Muscle layer of duodenum (tissue), 2 donors: ENCODE measurements at regions not wholly inside any gene's neighbourhood (a gene's known extent, or its start where the extent isn't known, plus 50 kb on each side); places are given as distances from the start of the nearest gene placed in this dataset.

Source experiments
- H3K27ac ChIP-seq: one replicate; pipeline ENCODE4 v1.7.0; 2013; ENCODE audit warnings: mild to moderate bottlenecking, low read length
- H3K27me3 ChIP-seq: one replicate; pipeline ENCODE4 v1.7.0; 2013; ENCODE audit warnings: low read depth, mild to moderate bottlenecking, control low read depth, low read length
- H3K36me3 ChIP-seq, 2 donors: one replicate each; pipeline ENCODE4 v1.7.0; 2013; ENCODE audit warnings: low read length in 2 of 2, control low read depth in 1 of 2, mild to moderate bottlenecking in 1 of 2; ENCODE audit not compliant: insufficient read depth in 2 of 2, control insufficient read depth in 1 of 2
- H3K4me1 ChIP-seq, 2 donors: one replicate each; pipeline ENCODE4 v1.7.0; 2013; ENCODE audit warnings: low read length in 2 of 2, mild to moderate bottlenecking in 2 of 2, control low read depth in 1 of 2, moderate library complexity in 1 of 2; ENCODE audit not compliant: insufficient read depth in 2 of 2, control insufficient read depth in 1 of 2
- H3K4me3 ChIP-seq, 2 donors: one replicate each; pipeline ENCODE4 v1.7.0; 2013; ENCODE audit warnings: low read length in 2 of 2, low read depth in 1 of 2, mild to moderate bottlenecking in 1 of 2
- H3K9me3 ChIP-seq, 2 donors: one replicate each; pipeline ENCODE4 v1.7.0; 2013; ENCODE audit warnings: low read length in 2 of 2, control low read depth in 1 of 2, mild to moderate bottlenecking in 1 of 2; ENCODE audit not compliant: control insufficient read depth in 1 of 2
- donor health status: healthy.

- Histone ChIP-seq H3K27ac (no peak overlapping the region), H3K4me1 (no peaks in the 10 kb centered on the region), H3K36me3 (no peaks in the 10 kb centered on the region), H3K4me3 (no peak overlapping the region), H3K9me3 (no peaks in the 10 kb centered on the region), H3K27me3 (no peaks in the 10 kb centered on the region)
Observed at GRCh38 chr11:92482492-92483060, 258.0 kb downstream of the FAT3 start.

DNA sequence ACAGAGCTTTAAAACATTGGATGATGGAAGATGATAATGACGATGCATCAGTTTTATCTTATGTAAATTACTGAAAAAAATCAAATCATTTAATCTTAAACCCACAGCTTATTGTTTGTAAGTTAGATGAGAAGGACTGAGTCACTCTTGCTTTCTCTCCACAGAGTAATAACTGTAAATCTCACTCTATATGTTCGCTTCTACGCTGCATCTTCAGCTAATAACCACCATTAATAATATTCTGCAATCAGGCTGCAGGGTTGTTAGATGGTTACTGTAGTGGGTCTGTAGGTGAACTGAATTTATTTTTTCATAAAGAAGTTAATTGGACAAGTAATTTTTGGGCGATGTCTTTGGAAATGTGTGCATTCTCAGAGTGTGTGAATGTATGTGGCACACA, 260.0 kb downstream of the FAT3 start:
- no peaks in the 10 kb centered on the region for H3K36me3 ChIP-seq
- no peaks in the 10 kb centered on the region for H3K9me3 ChIP-seq
- H3K4me3 ChIP-seq, result no peak overlapping the region
- no peak overlapping the region for H3K27ac ChIP-seq
- no peaks in the 10 kb centered on the region for H3K27me3 ChIP-seq
- no peaks in the 10 kb centered on the region for H3K4me1 ChIP-seq

DNA sequence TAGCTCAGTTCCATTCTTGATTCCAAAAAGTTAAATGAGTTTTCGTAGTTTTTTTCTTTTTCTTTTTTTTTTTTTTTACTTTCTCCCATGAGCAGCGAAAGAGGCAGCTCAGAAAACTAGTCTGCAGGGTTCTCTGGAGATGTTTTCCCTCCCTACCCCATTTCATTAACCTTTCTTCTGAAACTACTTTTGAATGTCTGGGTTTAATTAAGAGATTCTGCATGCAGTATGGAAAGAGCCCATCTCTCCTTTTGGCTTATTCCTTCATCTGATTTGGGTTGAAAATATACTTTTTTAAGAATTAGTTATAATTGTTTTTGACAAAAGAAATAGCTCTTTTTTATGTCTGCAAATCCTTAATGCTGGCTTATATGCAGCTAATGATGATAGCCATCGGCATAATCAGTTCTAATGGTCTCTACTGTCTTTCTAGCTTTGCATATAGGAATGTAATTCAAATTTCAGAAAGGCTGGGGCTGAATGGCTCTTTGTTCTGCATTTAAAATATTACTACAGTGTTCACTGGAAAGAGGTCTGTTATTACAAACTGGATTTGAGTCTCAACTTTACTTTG, 265.3 kb downstream of the FAT3 start:
- H3K27me3 ChIP-seq, result no peaks in the 10 kb centered on the region
- no peak overlapping the region for H3K27ac ChIP-seq
- H3K4me3 ChIP-seq, result no peak overlapping the region
- H3K36me3 ChIP-seq, result no peaks in the 10 kb centered on the region
- H3K4me1 ChIP-seq, result no peaks in the 10 kb centered on the region
- H3K9me3 ChIP-seq, result no peaks in the 10 kb centered on the region

GRCh38 chr11:92492372-92492771, 267.8 kb downstream of the FAT3 start:
- Histone ChIP-seq H3K9me3 (no peaks in the 10 kb centered on the region), H3K36me3 (no peaks in the 10 kb centered on the region), H3K27me3 (no peaks in the 10 kb centered on the region), H3K27ac (no peak overlapping the region), H3K4me1 (no peaks in the 10 kb centered on the region), H3K4me3 (no peak overlapping the region)

- Histone ChIP-seq H3K4me1 (no peaks in the 10 kb centered on the region), H3K36me3 (no peaks in the 10 kb centered on the region), H3K27ac (no peak overlapping the region), H3K27me3 (no peaks in the 10 kb centered on the region), H3K9me3 (no peaks in the 10 kb centered on the region), H3K4me3 (no peak overlapping the region)
Observed at GRCh38 chr11:92495107-92495793, 270.6 kb downstream of the FAT3 start.

DNA sequence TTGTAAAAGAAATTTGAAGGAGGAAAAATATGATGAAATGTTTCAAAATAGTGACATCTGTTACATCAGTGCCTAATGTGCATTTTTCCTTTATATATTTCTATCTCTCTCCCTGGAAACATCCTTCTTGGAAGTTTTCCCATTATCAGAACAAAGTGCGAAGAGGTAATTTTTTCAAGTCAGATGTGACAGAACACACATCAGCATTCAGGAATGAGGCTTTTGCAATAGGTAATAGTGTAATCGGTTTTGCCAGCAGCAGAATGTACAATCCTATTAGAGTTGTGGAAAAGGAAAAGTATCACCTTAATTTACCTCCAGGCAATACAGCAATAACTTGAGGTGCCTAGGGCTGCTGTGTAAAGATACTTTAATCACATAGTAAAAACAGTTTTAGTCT, 275.8 kb downstream of the FAT3 start:
- Histone ChIP-seq H3K27ac (no peak overlapping the region), H3K27me3 (no peaks in the 10 kb centered on the region), H3K9me3 (no peaks in the 10 kb centered on the region), H3K36me3 (no peaks in the 10 kb centered on the region), H3K4me3 (no peak overlapping the region), H3K4me1 (no peaks in the 10 kb centered on the region)

DNA sequence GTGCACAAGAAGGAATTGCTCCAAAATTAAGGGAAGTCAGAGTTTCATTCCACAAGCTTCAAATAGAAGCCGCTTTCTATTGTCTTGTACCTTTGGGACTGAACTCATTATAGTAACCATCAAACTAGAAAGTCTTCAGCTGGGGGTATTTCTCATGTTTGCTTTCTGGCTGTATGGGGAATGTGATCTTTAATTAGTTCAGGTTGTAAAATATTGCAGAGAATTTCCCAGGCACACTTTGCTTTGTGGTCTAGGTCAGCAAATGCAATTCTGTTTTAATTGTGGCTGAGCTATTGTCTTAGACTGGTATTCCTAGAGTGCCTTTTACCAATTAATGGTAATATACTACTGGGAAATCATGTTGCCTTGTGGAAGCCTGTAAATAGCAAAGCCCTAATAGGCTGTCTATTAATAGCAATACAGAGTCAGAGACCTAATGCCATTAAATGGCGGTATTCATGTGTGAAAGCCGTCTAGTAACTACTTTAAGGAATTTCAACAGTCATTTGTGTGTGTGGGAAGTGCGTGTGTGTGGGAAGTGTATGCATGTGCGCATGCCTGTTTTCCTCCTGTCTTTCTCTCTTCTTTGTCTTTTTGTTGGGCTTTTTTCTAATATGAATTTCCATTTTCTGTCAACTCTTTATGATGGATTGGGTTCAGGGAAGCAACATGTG, 276.6 kb downstream of the FAT3 start:
- Histone ChIP-seq H3K36me3 (no peaks in the 10 kb centered on the region), H3K4me1 (no peaks in the 10 kb centered on the region), H3K4me3 (no peak overlapping the region), H3K9me3 (no peaks in the 10 kb centered on the region), H3K27ac (no peak overlapping the region), H3K27me3 (no peaks in the 10 kb centered on the region)

DNA sequence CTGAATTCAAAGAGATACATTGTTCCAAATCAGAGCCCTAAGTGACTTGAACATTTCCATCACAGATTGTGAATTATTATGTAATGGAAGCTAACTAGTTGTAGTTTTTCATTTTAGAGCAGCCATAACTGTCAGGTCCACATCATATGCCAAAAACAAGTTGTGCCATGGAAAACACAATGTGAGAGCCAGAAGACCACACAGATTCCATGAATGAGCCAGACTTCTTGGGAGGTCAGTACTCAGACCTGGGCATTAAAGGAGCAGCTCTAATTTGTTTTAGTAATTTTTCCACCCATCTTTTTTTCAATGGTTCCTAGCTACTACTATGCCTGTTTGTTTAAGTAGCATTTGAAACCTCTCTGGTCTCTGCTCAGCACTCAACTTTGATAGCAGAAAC, 279.4 kb downstream of the FAT3 start:
- Histone ChIP-seq H3K27me3 (no peaks in the 10 kb centered on the region), H3K4me3 (no peak overlapping the region), H3K4me1 (no peaks in the 10 kb centered on the region), H3K36me3 (no peaks in the 10 kb centered on the region), H3K27ac (no peak overlapping the region), H3K9me3 (no peaks in the 10 kb centered on the region)

- Histone ChIP-seq H3K27me3 (no peaks in the 10 kb centered on the region), H3K9me3 (no peaks in the 10 kb centered on the region), H3K36me3 (no peaks in the 10 kb centered on the region), H3K4me3 (no peak overlapping the region), H3K27ac (no peak overlapping the region), H3K4me1 (no peaks in the 10 kb centered on the region)
Observed at GRCh38 chr11:92504534-92504933, 279.9 kb downstream of the FAT3 start.

DNA sequence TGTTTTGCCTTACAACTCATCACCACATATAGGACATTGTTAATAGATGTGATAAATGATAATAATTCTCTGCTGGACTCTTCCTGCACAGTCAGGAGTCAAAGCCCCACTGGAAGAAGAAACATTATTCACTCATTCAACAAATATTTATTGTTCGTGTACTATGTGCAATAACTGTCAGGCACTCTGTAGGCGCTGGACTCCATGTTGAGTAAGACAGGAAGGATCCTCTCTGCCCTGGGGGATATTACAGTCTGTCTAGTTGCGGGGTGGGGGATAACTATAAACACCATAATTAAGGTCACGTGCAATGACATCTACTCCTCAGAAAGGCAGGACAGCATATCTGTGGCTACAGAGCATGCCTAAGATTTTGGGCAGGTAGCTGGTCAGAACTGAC, 281.1 kb downstream of the FAT3 start:
- Histone ChIP-seq H3K9me3 (no peaks in the 10 kb centered on the region), H3K36me3 (no peaks in the 10 kb centered on the region), H3K4me1 (no peaks in the 10 kb centered on the region), H3K27me3 (no peaks in the 10 kb centered on the region), H3K27ac (no peak overlapping the region), H3K4me3 (no peak overlapping the region)

DNA sequence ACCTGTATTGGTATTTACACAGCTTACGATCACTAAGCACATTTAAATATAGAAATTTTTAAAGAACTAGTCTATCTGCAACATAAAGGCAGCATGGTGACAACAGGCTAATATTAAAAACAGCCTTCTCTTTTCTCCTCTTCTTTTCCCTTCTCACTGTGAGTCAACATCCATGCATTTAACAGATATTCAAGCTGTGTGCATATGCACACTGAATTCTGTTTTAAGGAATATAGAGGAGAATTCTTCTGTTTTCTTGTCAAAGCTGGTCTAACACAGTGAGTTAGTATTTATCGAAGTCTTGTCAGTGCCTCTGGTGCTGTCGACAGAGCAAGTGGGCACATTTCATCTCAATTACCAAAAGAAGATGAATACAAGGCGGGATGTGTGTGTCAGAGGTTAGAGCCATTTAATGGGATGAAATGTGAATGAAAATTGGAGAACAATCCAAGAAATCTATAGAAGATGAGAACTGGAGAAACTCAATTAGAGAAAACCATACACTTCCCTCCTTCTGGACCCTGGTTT, 282.3 kb downstream of the FAT3 start:
- no peaks in the 10 kb centered on the region for H3K9me3 ChIP-seq
- H3K27me3 ChIP-seq, result no peaks in the 10 kb centered on the region
- H3K27ac ChIP-seq, result no peak overlapping the region
- H3K36me3 ChIP-seq, result no peaks in the 10 kb centered on the region
- no peaks in the 10 kb centered on the region for H3K4me1 ChIP-seq
- no peak overlapping the region for H3K4me3 ChIP-seq
